Gastrocnemius medialis (tissue), 4 donors: ENCODE measurements at regions not wholly inside any gene's neighbourhood (a gene's known extent, or its start where the extent isn't known, plus 50 kb on each side); places are given as distances from the start of the nearest gene placed in this dataset.

Experiments used
- ATAC-seq, 2 donors: fragments of 150-250 bp; one replicate each; pipeline ENCODE4 v1.9.1; 2016
- DNase-seq, 2 donors: peaks; one replicate each; pipeline ENCODE4 v3.0.0-alpha.2; 2019
- H3K27ac ChIP-seq, 4 donors: fragments of 200-600 bp; sonication (generic); 1 replicate in 1 of 4; 2 replicates in 3 of 4; pipeline ENCODE4 v1.5.1; 2016 to 2018; ENCODE audit warnings: mild to moderate bottlenecking in 2 of 4, moderate library complexity in 1 of 4
- H3K27me3 ChIP-seq, 3 donors: fragments of 200-600 bp; sonication (generic) in 2 of 3; 1 replicate in 1 of 3; 2 replicates in 2 of 3; pipeline versions ENCODE4 v1.5.1 to v1.6.0; 2016 to 2019; ENCODE audit warnings: mild to moderate bottlenecking in 1 of 3, moderate library complexity in 1 of 3
- H3K36me3 ChIP-seq, 2 donors: fragments of 200-600 bp; sonication (generic) in 1 of 2; one replicate each; pipeline ENCODE4 v1.5.1; 2017 to 2018
- H3K4me1 ChIP-seq, 2 donors: fragments of 200-600 bp; sonication (generic) in 1 of 2; one replicate each; pipeline ENCODE4 v1.5.1; 2016 to 2017; ENCODE audit warnings: mild to moderate bottlenecking in 2 of 2
- H3K4me3 ChIP-seq, 4 donors: fragments of 200-600 bp; sonication (generic) in 3 of 4; 1 replicate in 1 of 4; 2 replicates in 3 of 4; pipeline ENCODE4 v1.5.1; 2016 to 2019; ENCODE audit warnings: mild to moderate bottlenecking in 2 of 4
- H3K9me3 ChIP-seq, 3 donors: fragments of 200-600 bp; sonication (generic) in 2 of 3; 1 replicate in 1 of 3; 2 replicates in 2 of 3; pipeline ENCODE4 v1.5.1; 2016 to 2019
- CTCF ChIP-seq, 5 experiments: fragments of 450-650 bp in 3 of 5; fragments of 200-600 bp in 2 of 5; sonication (generic) in 2 of 5; IDR thresholded peaks in 4 of 5; conservative IDR thresholded peaks in 1 of 5; 1 replicate in 4 of 5; 2 replicates in 1 of 5; pipeline ENCODE4 v1.5.1; 2016 to 2019; ENCODE audit warnings: antibody characterized with exemption in 5 of 5, mild to moderate bottlenecking in 3 of 5, moderate library complexity in 3 of 5
- POLR2A ChIP-seq, 2 donors: fragments of 450-650 bp; IDR thresholded peaks; one replicate each; pipeline ENCODE4 v1.6.1; 2017; ENCODE audit warnings: antibody characterized with exemption in 2 of 2, mild to moderate bottlenecking in 2 of 2, moderate library complexity in 2 of 2
- in situ Hi-C, 4 donors: fragments of 200-750 bp; cut with MboI; loops; one replicate each; pipeline versions ENCODE4 v1.15.0 to v1.8.0; 2017; ENCODE audit warnings: low sequenced_read_pairs in 4 of 4
- intact Hi-C: fragments of 100-400 bp; cut with DNase I; formaldehyde crosslinking; loops from one replicate; pipeline ENCODE4 v1.15.1; 2023; ENCODE audit warnings: low total_unique reads

- H3K27me3 ChIP-seq, result no peaks in the 10 kb centered on the region
- ATAC-seq, result no peak
- intact Hi-C loops (loop anchor here (5.0 kb wide), 1 partner anchor 156 kb away; no protein-coding TSS in a partner anchor), in situ Hi-C loops (no loop called here)
- TF ChIP-seq CTCF (IDR thresholded peaks at IDR 0.05 in 4 of 5, conservative IDR thresholded peaks at IDR 0.05 in 1 of 5) (no peak), POLR2A (IDR thresholded peaks at IDR 0.05) (no peak)
- H3K4me3 ChIP-seq, result no peak overlapping the region
- H3K9me3 ChIP-seq, result no peaks in the 10 kb centered on the region
- H3K4me1 ChIP-seq, result no peaks in the 10 kb centered on the region
- no peak for DNase-seq
- H3K36me3 ChIP-seq, result no peaks in the 10 kb centered on the region
- H3K27ac ChIP-seq, result no peak overlapping the region
These were observed 296.8 kb upstream of the MKI67 start for GRCh38 chr10:128422999-128423398.

DNA sequence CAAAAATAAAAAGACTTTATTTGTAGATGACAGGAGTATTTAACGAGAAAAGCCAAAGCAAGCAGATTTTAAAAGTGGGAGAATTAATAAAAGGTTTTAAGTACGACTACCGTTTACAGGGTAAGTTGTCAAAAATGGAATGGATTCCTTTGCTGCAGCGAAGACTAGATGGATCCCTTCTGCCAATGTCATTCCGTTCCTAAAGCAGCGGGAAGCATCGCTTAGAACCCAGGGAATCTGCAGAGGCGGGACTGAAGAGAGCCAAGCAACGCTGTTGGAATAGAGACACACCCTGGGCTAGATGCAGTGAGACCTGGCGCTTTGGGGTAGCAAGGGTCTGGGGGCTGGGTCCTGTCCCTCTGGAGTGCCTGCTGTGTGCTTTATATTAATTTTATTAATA lies 303.1 kb upstream of the MKI67 start:
- no peaks in the 10 kb centered on the region for H3K4me1 ChIP-seq
- intact Hi-C loops (no loop called here), in situ Hi-C loops (no loop called here)
- H3K36me3 ChIP-seq, result no peaks in the 10 kb centered on the region
- H3K27me3 ChIP-seq, result no peaks in the 10 kb centered on the region
- no peak overlapping the region for H3K4me3 ChIP-seq
- TF ChIP-seq POLR2A (IDR thresholded peaks at IDR 0.05) (no peak), CTCF (IDR thresholded peaks at IDR 0.05 in 4 of 5, conservative IDR thresholded peaks at IDR 0.05 in 1 of 5) (no peak)
- DNase-seq (no peak), ATAC-seq (no peak)
- H3K27ac ChIP-seq, result no peak overlapping the region
- no peaks in the 10 kb centered on the region for H3K9me3 ChIP-seq

GRCh38 chr10:128429835-128430513 lies 303.8 kb upstream of the MKI67 start:
- Histone ChIP-seq H3K36me3 (no peaks in the 10 kb centered on the region), H3K4me3 (no peak overlapping the region), H3K27ac (no peak overlapping the region), H3K4me1 (no peaks in the 10 kb centered on the region), H3K27me3 (no peaks in the 10 kb centered on the region), H3K9me3 (no peaks in the 10 kb centered on the region)
- DNase-seq (no peak), ATAC-seq (no peak)
- intact Hi-C loops (no loop called here), in situ Hi-C loops (no loop called here)
- TF ChIP-seq POLR2A (IDR thresholded peaks at IDR 0.05), result no peak
- TF ChIP-seq CTCF (IDR thresholded peaks at IDR 0.05 in 4 of 5, conservative IDR thresholded peaks at IDR 0.05 in 1 of 5), result no peak

- intact Hi-C loops, result no loop called here
- DNase-seq (no peak), ATAC-seq (no peak)
- Histone ChIP-seq H3K4me3 (no peak overlapping the region), H3K27ac (no peak overlapping the region), H3K27me3 (no peaks in the 10 kb centered on the region), H3K36me3 (no peaks in the 10 kb centered on the region), H3K4me1 (no peaks in the 10 kb centered on the region), H3K9me3 (no peaks in the 10 kb centered on the region)
- TF ChIP-seq POLR2A (IDR thresholded peaks at IDR 0.05) (no peak), CTCF (IDR thresholded peaks at IDR 0.05 in 4 of 5, conservative IDR thresholded peaks at IDR 0.05 in 1 of 5) (no peak)
- in situ Hi-C loops, result no loop called here
These were observed 304.9 kb upstream of the MKI67 start for GRCh38 chr10:128431083-128431482.

DNA sequence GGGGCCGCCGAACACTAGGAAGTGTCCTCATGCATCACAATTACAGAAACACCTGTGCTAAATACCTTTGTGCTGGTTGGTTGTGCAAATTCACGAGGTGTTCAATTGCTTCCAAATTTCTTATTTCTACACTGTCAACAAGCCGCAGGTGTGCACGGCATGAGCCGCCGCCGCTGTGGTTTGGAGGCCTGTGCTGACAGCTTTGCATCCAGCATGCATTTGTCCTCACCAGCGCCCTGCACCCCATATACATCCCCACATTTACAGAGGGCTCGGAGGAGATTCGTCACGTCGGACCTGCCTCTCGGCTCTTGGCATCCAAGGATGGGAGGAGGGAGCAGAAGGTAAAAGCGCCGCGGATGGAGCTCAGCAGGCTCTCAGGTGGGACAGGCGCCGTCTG lies 305.3 kb upstream of the MKI67 start:
- intact Hi-C loops, result no loop called here
- DNase-seq (no peak), ATAC-seq (no peak)
- H3K9me3 ChIP-seq, result no peaks in the 10 kb centered on the region
- no peak overlapping the region for H3K4me3 ChIP-seq
- H3K36me3 ChIP-seq, result no peaks in the 10 kb centered on the region
- no peaks in the 10 kb centered on the region for H3K27me3 ChIP-seq
- in situ Hi-C loops, result no loop called here
- no peaks in the 10 kb centered on the region for H3K4me1 ChIP-seq
- TF ChIP-seq POLR2A (IDR thresholded peaks at IDR 0.05) (no peak), CTCF (IDR thresholded peaks at IDR 0.05 in 4 of 5, conservative IDR thresholded peaks at IDR 0.05 in 1 of 5) (no peak)
- no peak overlapping the region for H3K27ac ChIP-seq
